Psoas muscle (tissue), 7 donors: ENCODE measurements at regions not wholly inside any gene's neighbourhood (a gene's known extent, or its start where the extent isn't known, plus 50 kb on each side); places are given as distances from the start of the nearest gene placed in this dataset.

Experiments
- ATAC-seq, 4 donors: fragments of 200-7000 bp; cut with Tn5 transposase; one replicate each; pipeline ENCODE4 v1.9.1; 2020; ENCODE audit warnings: moderate library complexity in 3 of 4, mild to moderate bottlenecking in 2 of 4
- DNase-seq, 2 donors: peaks; one replicate each; pipeline ENCODE4 v3.0.0-alpha.2; 2020
- H3K27ac ChIP-seq: fragments of 200-600 bp; one replicate; pipeline ENCODE4 v1.8.0; 2022
- H3K27me3 ChIP-seq, 3 donors: fragments of 200-600 bp in 1 of 3; one replicate each; pipeline versions ENCODE4 v1.6.1 to v1.8.0; 2013 to 2022; ENCODE audit warnings: low read length in 2 of 3, mild to moderate bottlenecking in 2 of 3, moderate library complexity in 1 of 3; ENCODE audit not compliant: insufficient read depth in 3 of 3
- H3K36me3 ChIP-seq, 2 donors: fragments of 200-600 bp in 1 of 2; one replicate each; pipeline versions ENCODE4 v1.6.1 to v1.8.0; 2013 to 2022; ENCODE audit warnings: low read depth in 1 of 2, mild to moderate bottlenecking in 1 of 2, moderate library complexity in 1 of 2; ENCODE audit not compliant: insufficient read depth in 1 of 2
- H3K4me1 ChIP-seq: fragments of 200-600 bp; one replicate; pipeline ENCODE4 v1.8.0; 2022
- H3K4me3 ChIP-seq: fragments of 200-600 bp; one replicate; pipeline ENCODE4 v1.8.0; 2022; ENCODE audit warnings: mild to moderate bottlenecking
- H3K9me3 ChIP-seq: fragments of 200-600 bp; one replicate; pipeline ENCODE4 v1.8.0; 2022
- WGBS, 3 donors: extraction: QIAGEN DNeasy Blood & Tissue Kit; methylation state at CpG; one replicate each; pipeline versions ENCODE4 v1.1.6 to v1.1.7; 2013; 5-methylcytosine and 5-hydroxymethylcytosine counted together
- intact Hi-C, 2 donors: fragments of 100-400 bp; cut with DNase I; formaldehyde crosslinking; loops; one replicate each; pipeline versions ENCODE4 v1.11.0 to v1.14.2; 2022
- TF ChIP-seq, protein P1 (sequence below): fragments of 200-600 bp; IDR thresholded peaks from one replicate; pipeline ENCODE4 v1.8.0; 2022; ENCODE audit warnings: antibody characterized with exemption
- donor health status: healthy with polysubstance abuse.
- donor health status: DM: no; HTN: no; CAD: no; lungs with moderate emphysema.
- donor health status: Bipolar disorder and iron deficiency.
- donor health status: healthy.
- donor health status: DM: yes; HTN: yes; CAD: no.
- donor health status: DM: no; HTN: no; CAD: no.
- donor health status: DM: yes; HTN: yes; CAD: no.

DNA sequence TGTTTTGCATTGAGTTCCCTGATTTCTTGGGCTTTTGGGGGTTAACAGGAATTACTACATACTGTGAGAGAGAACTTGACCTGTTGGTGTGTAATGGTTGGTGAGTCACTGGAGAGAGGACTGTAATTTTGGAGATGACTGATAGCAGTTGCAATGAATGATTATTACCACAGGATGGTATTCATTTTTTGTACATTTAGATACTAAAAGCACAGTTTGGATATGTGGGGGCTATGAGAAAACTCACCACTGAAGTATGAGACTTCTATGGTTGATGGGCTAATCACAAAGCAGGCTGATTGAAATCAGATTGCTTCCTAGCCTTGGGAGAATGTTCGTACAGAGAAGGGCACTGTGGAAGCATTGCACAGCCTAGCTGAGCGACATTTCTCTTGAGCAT is 1571.3 kb upstream of the PRMT6 start:
- no peak overlapping the region for H3K27ac ChIP-seq
- H3K36me3 ChIP-seq, result no peaks in the 10 kb centered on the region
- no peaks in the 10 kb centered on the region for H3K9me3 ChIP-seq
- TF ChIP-seq, protein P1, sequence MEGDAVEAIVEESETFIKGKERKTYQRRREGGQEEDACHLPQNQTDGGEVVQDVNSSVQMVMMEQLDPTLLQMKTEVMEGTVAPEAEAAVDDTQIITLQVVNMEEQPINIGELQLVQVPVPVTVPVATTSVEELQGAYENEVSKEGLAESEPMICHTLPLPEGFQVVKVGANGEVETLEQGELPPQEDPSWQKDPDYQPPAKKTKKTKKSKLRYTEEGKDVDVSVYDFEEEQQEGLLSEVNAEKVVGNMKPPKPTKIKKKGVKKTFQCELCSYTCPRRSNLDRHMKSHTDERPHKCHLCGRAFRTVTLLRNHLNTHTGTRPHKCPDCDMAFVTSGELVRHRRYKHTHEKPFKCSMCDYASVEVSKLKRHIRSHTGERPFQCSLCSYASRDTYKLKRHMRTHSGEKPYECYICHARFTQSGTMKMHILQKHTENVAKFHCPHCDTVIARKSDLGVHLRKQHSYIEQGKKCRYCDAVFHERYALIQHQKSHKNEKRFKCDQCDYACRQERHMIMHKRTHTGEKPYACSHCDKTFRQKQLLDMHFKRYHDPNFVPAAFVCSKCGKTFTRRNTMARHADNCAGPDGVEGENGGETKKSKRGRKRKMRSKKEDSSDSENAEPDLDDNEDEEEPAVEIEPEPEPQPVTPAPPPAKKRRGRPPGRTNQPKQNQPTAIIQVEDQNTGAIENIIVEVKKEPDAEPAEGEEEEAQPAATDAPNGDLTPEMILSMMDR, result no peak
- H3K27me3 ChIP-seq, result no peaks in the 10 kb centered on the region
- WGBS, 3 donors, result 78 to 93% (median 80%) methylated on average over 2 of the region's 2 CpGs
- H3K4me1 ChIP-seq, result no peaks in the 10 kb centered on the region
- ATAC-seq (no peak), DNase-seq (no peak)
- intact Hi-C loops, result no loop called here
- no peak overlapping the region for H3K4me3 ChIP-seq

DNA sequence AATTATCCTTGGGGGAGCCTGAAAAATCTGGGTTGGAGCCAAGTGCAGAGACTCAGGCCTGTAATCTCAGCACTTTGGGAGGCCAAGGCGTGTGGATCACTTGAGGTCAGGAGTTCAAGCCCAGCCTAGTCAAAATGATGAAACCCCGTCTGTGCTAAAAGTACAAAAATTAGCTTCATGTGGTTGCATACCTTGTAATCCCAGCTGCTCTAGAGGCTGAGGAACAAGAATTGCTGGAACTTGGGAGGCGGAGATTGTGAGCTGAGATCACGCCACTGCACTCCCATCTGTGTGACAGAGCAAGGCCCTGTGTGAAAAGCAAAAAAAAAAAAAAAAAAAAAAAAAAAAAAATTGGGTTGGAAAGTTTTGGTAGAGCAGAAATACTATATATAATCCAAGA is 1563.6 kb upstream of the PRMT6 start:
- DNase-seq (no peak), ATAC-seq (no peak)
- Histone ChIP-seq H3K9me3 (no peaks in the 10 kb centered on the region), H3K27ac (no peak overlapping the region), H3K27me3 (no peaks in the 10 kb centered on the region), H3K4me3 (no peak overlapping the region), H3K4me1 (no peaks in the 10 kb centered on the region), H3K36me3 (no peaks in the 10 kb centered on the region)
- WGBS, 3 donors, result 30 to 42% (median 39%) methylated on average over 4 of the region's 4 CpGs
- TF ChIP-seq, protein P1, result no peak
- intact Hi-C loops, result no loop called here

DNA sequence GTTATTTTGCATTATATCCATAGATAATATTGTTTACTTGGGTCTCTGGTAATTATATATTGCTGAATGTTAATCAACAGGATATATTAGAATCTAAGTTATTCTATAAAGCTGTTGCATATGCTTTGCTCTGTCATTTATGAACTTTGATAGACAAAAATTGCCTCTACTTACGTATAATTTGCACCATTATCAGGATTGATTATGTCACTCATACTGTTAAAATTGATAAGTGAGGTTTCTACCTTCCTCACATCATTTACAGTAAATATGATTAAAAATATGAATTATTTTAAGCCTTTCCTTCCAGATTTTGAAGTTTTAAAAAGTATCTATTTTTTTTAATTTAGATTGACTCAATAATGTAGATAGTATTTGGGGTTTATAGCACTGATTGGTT is 1540.4 kb upstream of the PRMT6 start:
- no peak overlapping the region for H3K4me3 ChIP-seq
- 35 to 86% (median 73%) methylated on average over 1 of the region's 1 CpG for WGBS, 3 donors
- ATAC-seq (no peak), DNase-seq (no peak)
- H3K9me3 ChIP-seq, result no peaks in the 10 kb centered on the region
- no peak overlapping the region for H3K27ac ChIP-seq
- TF ChIP-seq, protein P1, result no peak
- intact Hi-C loops, result no loop called here
- no peaks in the 10 kb centered on the region for H3K27me3 ChIP-seq
- H3K36me3 ChIP-seq, result no peaks in the 10 kb centered on the region
- H3K4me1 ChIP-seq, result no peaks in the 10 kb centered on the region

DNA sequence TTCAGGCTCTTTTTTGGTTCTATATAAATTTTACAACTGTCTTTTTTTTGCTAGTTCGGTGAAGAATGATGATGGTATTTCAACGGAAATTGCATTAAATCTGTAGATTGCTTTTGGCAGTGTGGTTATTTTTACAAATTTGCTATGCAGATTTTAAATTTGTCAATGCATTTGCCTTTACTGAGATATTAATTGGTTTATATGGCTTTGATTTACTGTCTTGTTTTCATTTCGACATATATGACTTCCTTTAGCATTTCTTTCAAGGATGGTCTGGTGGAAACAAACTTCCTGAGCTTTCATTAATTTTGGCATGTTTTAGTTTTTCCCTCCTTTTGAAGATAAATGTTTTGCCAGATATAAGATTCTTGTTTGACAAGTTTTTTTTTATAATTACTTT is 1522.5 kb upstream of the PRMT6 start:
- Histone ChIP-seq H3K4me3 (no peak overlapping the region), H3K27ac (no peak overlapping the region), H3K27me3 (no peaks in the 10 kb centered on the region), H3K36me3 (no peaks in the 10 kb centered on the region), H3K4me1 (no peaks in the 10 kb centered on the region), H3K9me3 (peaks cover 5% of the 10 kb centered on the region)
- 76 to 81% (median 80%) methylated on average over 3 of the region's 3 CpGs for WGBS, 3 donors
- TF ChIP-seq, protein P1, result no peak
- intact Hi-C loops, result no loop called here
- no peak for DNase-seq
- ATAC-seq, result no peak

DNA sequence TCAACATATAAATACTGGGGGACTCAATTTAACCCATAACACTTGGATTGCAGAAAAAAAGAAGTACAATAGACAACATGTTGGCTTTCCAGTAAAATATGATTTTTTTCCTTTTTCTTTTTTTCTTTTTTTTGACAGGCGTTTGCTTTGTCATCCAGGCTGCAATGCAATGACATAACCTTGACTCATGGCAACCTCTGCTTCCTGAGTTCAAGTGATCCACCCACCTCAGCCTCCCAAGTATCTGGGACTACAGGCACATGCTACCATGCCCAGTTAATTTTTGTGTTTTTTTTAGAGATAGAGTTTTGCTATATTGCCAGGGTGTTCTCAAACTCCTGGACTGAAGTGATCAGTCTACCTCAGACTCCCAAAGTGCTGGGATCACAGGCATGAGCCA is 1512.0 kb upstream of the PRMT6 start:
- ATAC-seq, result no peak
- Histone ChIP-seq H3K36me3 (no peaks in the 10 kb centered on the region), H3K9me3 (no peaks in the 10 kb centered on the region), H3K4me1 (no peaks in the 10 kb centered on the region), H3K4me3 (no peak overlapping the region), H3K27me3 (no peaks in the 10 kb centered on the region), H3K27ac (no peak overlapping the region)
- intact Hi-C loops, result no loop called here
- WGBS, 3 donors, result 50 to 76% (median 68%) methylated on average over 1 of the region's 1 CpG
- DNase-seq, result no peak
- TF ChIP-seq, protein P1, result no peak
